Activated gamma-delta T cell treated with Interleukin-2 at 50 U/mL for 16 hours (primary cell): ENCODE measurements at regions not wholly inside any gene's neighbourhood (a gene's known extent, or its start where the extent isn't known, plus 50 kb on each side); places are given as distances from the start of the nearest gene placed in this dataset.
"Not testable (repeated sequence)": the region's sequence is repeated elsewhere in the genome, so short reads cannot be mapped to it uniquely, and the experiment has no call there.

ENCODE experiments used
- DNase-seq: peaks from one replicate; pipeline ENCODE4 v3.0.0-alpha.2; 2020

- no peak for DNase-seq
Measured at GRCh38 chr13:79862515-79862914, 381.6 kb downstream of the NDFIP2 start.

GRCh38 chr13:79861731-79862130 is 380.8 kb downstream of the NDFIP2 start:
- DNase-seq, result no peak

- no peak for DNase-seq
Measured at GRCh38 chr13:79860791-79861190, 379.8 kb downstream of the NDFIP2 start.

GRCh38 chr13:79859756-79860155 is 378.8 kb downstream of the NDFIP2 start:
- no peak for DNase-seq

GRCh38 chr13:79853251-79853650 is 372.3 kb downstream of the NDFIP2 start:
- no peak for DNase-seq

GRCh38 chr13:79851318-79851717 is 370.4 kb downstream of the NDFIP2 start:
- no peak for DNase-seq

- DNase-seq, result no peak
Measured at GRCh38 chr13:79847882-79848592, 367.1 kb downstream of the NDFIP2 start.

GRCh38 chr13:79846386-79846785 is 365.4 kb downstream of the NDFIP2 start:
- DNase-seq, result no peak

GRCh38 chr13:79837741-79838450 is 356.9 kb downstream of the NDFIP2 start:
- no peak for DNase-seq

- DNase-seq, result not testable (repeated sequence)
Measured at GRCh38 chr13:79836121-79836520, 355.2 kb downstream of the NDFIP2 start.

GRCh38 chr13:79834876-79835275 is 353.9 kb downstream of the NDFIP2 start:
- DNase-seq, result no peak

GRCh38 chr13:79833991-79834390 is 353.0 kb downstream of the NDFIP2 start:
- DNase-seq, result no peak

- DNase-seq, result no peak
Measured at GRCh38 chr13:79831556-79831955, 350.6 kb downstream of the NDFIP2 start.

GRCh38 chr13:79830945-79831344 is 350.0 kb downstream of the NDFIP2 start:
- no peak for DNase-seq

GRCh38 chr13:79830426-79830825 is 349.5 kb downstream of the NDFIP2 start:
- DNase-seq, result no peak

- no peak for DNase-seq
Measured at GRCh38 chr13:79829880-79830279, 348.9 kb downstream of the NDFIP2 start.

- no peak for DNase-seq
Measured at GRCh38 chr13:79825959-79826358, 345.0 kb downstream of the NDFIP2 start.

GRCh38 chr13:79815041-79815440 is 334.1 kb downstream of the NDFIP2 start:
- no peak for DNase-seq

- DNase-seq, result no peak
Measured at GRCh38 chr13:79812070-79812850, 331.3 kb downstream of the NDFIP2 start.

GRCh38 chr13:79811170-79811569 is 330.2 kb downstream of the NDFIP2 start:
- no peak for DNase-seq

- DNase-seq, result no peak
Measured at GRCh38 chr13:79810669-79811068, 329.7 kb downstream of the NDFIP2 start.

GRCh38 chr13:79810018-79810417 is 329.1 kb downstream of the NDFIP2 start:
- DNase-seq, result no peak

- no peak for DNase-seq
Measured at GRCh38 chr13:79808475-79808874, 327.5 kb downstream of the NDFIP2 start.

- no peak for DNase-seq
Measured at GRCh38 chr13:79807554-79807953, 326.6 kb downstream of the NDFIP2 start.
